ENCODE measurements at regions not wholly inside any gene's neighbourhood (a gene's known extent, or its start where the extent isn't known, plus 50 kb on each side); places are given as distances from the start of the nearest gene placed in this dataset.

DNA sequence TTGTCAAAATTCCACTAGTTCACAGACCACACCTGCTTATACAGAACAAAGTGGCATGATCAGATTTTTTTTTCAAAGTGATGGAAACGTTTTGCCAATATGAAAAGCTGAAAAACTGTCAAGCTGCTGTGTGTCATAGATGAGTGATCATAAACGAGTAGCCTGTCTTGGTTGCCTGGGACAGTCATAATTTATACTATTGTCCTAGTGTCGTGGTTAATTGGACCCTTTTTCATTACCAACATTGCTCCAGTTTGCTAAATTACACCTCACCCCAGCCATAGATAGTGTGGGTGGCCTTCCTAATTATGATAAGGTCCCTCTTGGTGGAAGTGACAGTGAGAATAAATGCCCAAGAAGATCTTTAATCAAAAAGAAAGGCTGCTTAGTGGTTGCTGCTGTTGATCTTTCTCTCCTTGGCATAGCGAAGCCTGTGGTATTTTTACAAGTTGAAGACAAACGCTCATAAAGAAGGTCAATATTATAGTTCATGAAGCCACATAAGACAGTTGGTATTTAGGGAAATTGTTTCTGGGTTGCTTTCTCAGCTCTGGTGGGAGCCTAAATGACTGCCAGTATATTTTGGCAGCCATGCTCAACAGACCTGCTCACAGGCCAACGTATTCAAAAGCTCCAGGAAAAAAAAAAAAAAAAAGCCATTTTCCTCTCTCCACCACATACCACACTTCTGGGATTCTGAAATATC, 478.1 kb downstream of the PLA2G4A start:
- DNase-seq (ENCODE audit: low read depth): no peak

- no peak for DNase-seq (ENCODE audit: low read depth)
Measured at GRCh38 chr1:187310038-187310631, 481.4 kb downstream of the PLA2G4A start.

GRCh38 chr1:187313115-187313514, 484.4 kb downstream of the PLA2G4A start:
- no peak for DNase-seq (ENCODE audit: low read depth)

- DNase-seq (ENCODE audit: low read depth): no peak
Measured at GRCh38 chr1:187326557-187326956, 497.8 kb downstream of the PLA2G4A start.

DNA sequence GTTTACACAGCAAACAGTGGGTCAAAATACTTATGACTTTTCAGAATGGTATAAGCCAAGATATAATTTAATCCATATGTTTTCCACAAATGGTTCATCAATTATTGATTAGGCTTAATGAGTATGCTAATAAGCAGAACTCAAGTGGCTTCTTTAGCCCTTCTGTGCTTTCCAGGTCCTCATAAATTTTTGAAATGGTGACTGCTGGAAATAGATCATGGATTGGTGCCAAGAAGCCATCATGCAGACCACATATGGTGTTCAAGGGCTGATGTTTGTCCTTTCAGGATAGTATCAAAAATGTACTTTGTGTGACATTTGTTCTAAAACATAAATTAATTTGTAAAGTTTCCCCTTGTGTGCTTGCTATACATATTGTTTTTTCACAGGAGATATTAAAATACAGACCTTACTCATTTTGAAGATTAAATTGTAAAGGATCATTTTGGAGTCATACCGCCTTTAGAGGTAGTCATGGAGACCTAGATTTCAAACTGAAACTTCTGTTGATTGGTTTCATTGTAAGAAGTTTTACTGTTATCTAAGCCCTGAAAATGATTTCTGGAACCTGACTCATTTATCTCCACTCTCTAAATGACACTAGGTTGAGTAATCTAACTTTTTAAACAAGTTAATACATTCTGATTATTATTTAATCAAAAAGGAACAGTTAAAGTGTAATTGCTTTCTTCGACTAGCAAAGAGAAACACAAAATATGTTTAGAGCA, 507.9 kb downstream of the PLA2G4A start:
- DNase-seq (ENCODE audit: low read depth): no peak

GRCh38 chr1:187338762-187339412, 510.1 kb downstream of the PLA2G4A start:
- no peak for DNase-seq (ENCODE audit: low read depth)

DNA sequence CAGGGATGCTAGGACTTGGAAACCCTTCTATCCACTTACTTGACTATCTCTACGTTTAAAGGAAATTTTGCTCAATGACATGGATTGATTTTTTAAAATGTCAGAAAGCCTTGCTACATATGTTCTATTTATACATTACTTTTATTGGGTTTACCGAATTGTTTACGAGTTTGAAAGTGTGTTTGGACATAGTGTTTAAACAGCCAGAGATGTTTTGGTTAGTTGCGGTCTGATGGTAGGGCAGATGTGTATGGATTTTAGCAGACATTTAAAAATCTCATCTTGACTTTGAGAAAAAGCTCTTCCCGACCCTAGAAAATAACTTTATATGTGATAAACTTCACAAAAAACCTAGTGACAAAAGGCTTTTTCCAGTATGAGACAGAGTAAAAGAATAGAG, 513.7 kb downstream of the PLA2G4A start:
- no peak for DNase-seq (ENCODE audit: low read depth)

GRCh38 chr1:187374082-187374481, 545.3 kb downstream of the PLA2G4A start:
- DNase-seq (ENCODE audit: low read depth): no peak

DNA sequence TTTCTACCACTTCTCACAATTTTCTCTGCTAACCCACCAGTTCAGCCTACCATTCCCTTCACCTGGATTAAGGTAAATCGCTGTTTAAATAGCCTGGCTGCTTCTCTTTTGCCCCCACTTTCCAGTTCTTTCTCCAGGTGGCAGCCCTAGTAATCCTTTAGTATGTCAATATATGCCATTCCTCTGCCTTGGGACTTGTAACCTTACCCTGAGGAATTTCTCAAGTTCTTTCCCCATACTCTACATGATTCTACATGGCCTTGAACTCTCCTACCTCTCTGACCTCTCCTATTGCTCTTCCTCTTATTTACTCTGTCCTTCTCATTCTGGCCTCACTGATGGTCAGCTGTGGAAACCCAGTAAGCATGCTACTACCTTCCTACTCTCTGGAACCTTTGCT, 546.0 kb downstream of the PLA2G4A start:
- DNase-seq (ENCODE audit: low read depth): no peak

GRCh38 chr1:187383366-187383765, 554.6 kb downstream of the PLA2G4A start:
- no peak for DNase-seq (ENCODE audit: low read depth)

DNA sequence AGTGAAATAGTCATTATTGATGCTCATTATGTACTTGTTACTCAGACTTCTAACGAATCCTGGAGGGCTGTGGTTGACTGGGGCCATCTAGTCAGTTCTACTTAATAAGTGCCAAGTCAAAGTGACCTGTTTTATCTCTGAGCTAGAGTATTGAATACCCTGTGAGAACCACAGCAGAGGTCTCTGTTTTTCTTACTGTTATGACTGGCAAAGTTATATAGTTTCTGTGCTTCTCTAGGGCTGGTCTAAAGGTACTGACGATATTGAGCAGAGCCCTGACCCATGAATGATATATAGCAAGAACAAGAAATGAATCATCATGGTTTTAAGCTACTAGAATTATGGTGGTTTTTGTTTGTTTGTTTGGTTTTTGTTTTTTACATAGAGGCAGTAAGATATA, 555.8 kb downstream of the PLA2G4A start:
- no peak for DNase-seq (ENCODE audit: low read depth)

DNA sequence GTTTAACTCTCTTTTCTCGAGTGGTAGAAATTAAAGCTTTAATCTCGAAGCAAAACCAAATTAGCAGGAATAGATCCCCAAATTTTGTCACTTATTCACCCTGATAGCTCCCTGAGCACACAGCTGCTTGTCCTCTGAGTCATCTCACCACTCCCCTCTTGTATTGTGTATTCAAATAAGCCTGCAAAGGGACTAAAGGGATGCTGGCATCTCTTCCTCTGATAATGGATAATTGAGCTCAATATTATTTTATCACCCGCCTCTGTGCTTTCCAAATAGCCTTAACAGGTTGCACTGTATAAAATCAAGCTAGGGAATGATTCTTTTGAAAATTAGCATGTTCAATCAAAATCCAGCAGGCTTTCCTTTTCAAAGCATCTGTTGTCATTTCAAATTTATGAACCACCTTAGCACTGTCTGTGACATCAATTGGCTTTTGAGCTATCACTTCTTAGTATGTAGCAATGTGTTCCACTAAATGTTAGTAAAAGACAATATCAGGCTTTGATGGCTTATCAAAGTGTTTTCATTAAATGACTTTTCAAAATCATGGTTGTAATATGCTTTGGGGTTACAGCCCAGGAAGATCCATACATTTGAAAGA, 561.6 kb downstream of the PLA2G4A start:
- DNase-seq (ENCODE audit: low read depth): no peak

DNA sequence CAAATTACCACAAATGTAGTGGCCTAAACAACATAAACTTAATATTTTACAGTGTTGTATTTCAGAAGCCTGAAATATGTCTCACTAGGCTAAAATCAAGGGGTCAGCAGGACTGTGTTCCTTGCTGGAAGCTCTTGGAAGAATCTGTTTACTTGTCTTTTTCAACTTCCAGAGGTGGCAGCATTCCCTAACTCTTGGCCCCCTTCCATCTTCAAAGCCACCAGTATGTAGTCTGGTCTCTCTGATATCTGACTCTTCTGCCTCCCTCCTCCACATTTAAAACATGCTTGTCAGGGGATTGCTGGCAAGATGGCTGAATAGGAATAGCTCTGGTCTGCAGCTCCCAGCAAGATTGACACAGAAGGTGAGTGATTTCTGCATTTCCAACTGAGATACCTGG, 567.5 kb downstream of the PLA2G4A start:
- no peak for DNase-seq (ENCODE audit: low read depth)

- DNase-seq (ENCODE audit: low read depth): no peak
Measured at GRCh38 chr1:187396929-187397796, 568.4 kb downstream of the PLA2G4A start.

DNA sequence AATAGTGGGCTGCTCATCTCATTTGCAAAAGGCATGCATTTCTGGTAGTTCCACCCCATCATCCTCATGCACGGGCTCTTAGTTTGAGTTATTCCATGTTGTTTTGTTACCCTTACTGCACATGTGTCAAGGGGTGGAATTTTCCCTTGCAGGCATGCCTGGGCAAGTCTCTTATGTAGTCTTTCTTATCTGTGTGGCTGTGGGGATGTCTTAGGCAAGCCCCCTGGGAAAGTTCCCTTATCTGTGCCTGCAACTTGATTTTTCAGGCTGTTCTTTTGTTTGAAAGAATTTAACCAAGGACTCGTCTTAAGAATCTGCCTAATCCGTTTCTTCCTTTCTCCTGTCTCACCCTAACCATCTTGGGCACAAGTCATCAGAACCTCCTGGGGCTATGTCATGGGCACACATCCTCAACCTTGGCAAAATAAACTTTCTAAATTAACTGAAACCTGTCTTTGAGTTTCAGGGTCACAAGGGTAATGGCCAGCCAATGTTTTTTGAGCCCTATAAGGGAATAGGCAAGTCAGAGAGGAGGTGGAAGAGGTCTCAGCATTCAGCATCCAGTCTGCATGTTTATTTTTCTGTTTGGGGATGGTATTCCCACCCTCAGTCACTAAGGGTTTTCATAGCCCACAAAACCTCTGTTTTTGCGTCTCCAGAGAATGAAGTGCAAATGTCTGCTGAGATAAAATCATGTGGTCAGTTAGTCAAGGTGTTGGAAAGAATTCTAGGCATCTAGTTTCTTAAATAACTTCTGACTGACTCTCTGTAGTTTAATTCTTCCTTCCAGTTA, 579.7 kb downstream of the PLA2G4A start:
- DNase-seq (ENCODE audit: low read depth): no peak

GRCh38 chr1:187409341-187409740, 580.6 kb downstream of the PLA2G4A start:
- DNase-seq (ENCODE audit: low read depth): no peak

DNA sequence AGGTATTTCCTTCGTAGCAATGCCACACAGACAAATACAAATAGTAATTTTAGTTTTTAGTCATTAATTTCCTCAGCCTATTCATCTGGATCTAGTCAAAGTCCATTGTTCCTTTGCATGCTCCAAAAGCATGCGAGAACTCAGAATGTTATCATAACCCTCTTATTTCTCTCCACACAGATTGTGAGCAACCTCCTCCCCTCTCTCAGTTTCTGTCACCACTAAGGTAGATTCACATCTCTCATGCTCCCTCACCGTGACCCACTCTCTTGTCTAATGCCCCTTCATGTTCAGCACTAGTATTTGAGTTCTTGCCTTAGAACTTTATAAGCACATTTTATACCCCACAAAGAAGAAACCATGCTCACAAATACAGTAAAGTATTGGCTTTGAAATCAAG, 582.4 kb downstream of the PLA2G4A start:
- DNase-seq (ENCODE audit: low read depth): no peak

GRCh38 chr1:187413405-187414169, 584.8 kb downstream of the PLA2G4A start:
- no peak for DNase-seq (ENCODE audit: low read depth)

GRCh38 chr1:187415065-187415464, 586.3 kb downstream of the PLA2G4A start:
- DNase-seq (ENCODE audit: low read depth): no peak

GRCh38 chr1:187417520-187417919, 588.8 kb downstream of the PLA2G4A start:
- no peak for DNase-seq (ENCODE audit: low read depth)
